Right lobe of liver (tissue), 4 donors: ENCODE measurements at regions not wholly inside any gene's neighbourhood (a gene's known extent, or its start where the extent isn't known, plus 50 kb on each side); places are given as distances from the start of the nearest gene placed in this dataset.

Experiments
- POLR2A ChIP-seq: fragments of 450-650 bp; IDR thresholded peaks from one replicate; pipeline ENCODE4 v1.6.1; 2017; ENCODE audit warnings: antibody characterized with exemption, mild to moderate bottlenecking
- TF ChIP-seq, protein P1 (sequence below), 4 donors: fragments of 200-600 bp in 3 of 4; fragments of 450-650 bp in 1 of 4; IDR thresholded peaks; one replicate each; pipeline versions ENCODE4 v1.5.1 to v1.8.0; 2016 to 2022; ENCODE audit warnings: antibody characterized with exemption in 4 of 4, mild to moderate bottlenecking in 2 of 4
- donor health status: DM: no; HTN: no; CAD: no.
- donor health status: DM: no; HTN: no; CAD: no.
- donor health status: DM: no; HTN: yes; CAD: no.

DNA sequence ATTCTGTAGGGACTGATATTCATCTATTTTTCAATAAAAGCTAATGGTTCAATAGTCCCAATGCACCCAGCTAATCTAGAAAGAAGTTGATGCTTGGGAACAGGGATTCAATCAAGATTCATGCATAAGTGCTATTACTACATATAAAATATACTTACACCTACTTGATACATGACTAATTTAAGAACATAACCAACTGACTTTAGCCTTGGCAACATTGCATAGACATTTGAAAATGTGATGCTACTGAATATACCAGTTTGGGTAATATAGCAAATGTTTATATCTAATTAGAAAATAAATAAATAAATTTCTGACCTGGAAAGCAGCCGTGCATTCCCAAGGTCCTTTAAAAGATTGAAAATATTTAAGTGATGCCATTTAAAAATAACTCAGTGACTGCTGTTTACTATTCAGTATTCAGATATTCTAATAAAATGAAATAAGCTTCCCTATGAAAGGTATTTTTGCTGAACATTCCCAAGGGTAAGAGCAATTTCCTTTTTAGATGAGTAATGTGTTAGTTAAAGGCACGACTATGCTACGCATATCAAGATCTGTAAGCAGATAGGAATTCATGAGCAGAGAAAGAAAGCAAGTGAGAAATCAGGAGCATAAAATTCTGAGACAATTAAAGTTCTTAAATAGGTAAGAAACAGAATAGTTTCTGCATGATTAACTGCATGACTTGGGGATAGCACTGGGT lies 160.6 kb upstream of the SYT1 start:
- TF ChIP-seq, protein P1, sequence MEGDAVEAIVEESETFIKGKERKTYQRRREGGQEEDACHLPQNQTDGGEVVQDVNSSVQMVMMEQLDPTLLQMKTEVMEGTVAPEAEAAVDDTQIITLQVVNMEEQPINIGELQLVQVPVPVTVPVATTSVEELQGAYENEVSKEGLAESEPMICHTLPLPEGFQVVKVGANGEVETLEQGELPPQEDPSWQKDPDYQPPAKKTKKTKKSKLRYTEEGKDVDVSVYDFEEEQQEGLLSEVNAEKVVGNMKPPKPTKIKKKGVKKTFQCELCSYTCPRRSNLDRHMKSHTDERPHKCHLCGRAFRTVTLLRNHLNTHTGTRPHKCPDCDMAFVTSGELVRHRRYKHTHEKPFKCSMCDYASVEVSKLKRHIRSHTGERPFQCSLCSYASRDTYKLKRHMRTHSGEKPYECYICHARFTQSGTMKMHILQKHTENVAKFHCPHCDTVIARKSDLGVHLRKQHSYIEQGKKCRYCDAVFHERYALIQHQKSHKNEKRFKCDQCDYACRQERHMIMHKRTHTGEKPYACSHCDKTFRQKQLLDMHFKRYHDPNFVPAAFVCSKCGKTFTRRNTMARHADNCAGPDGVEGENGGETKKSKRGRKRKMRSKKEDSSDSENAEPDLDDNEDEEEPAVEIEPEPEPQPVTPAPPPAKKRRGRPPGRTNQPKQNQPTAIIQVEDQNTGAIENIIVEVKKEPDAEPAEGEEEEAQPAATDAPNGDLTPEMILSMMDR (IDR thresholded peaks at IDR 0.05): no peak
- no peak for TF ChIP-seq POLR2A
